ENCODE measurements at regions not wholly inside any gene's neighbourhood (a gene's known extent, or its start where the extent isn't known, plus 50 kb on each side); places are given as distances from the start of the nearest gene placed in this dataset.

DNA sequence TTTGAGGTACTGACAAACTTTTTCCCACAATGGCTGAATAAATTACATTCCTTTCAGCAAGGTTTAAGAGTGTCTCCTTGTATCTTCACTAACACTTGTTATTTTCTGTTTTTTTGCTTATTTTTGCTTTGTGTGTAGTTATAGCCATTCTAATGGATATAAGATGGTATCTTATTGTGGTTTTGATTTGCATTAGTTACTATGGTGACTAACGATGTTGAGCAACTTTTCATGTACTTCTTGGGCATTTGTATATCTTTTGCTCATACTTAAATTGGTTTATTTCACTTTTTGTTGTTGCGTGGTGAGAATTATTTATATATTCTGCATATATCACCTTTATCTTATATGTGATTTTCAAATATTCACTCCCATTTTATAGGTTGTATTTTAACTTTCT, 79.9 kb upstream of the FSIP2 start:
- in situ Hi-C loops (cut with MboI; ENCODE audit: low sequenced_read_pairs) (no loop called here), dilution Hi-C loops (cut with HindIII; ENCODE audit: low sequenced_read_pairs, unreplicated experiment) (no loop called here), intact Hi-C loops (cut with micrococcal nuclease) (no loop called here)
- no peak overlapping the region for H3K27ac ChIP-seq (ENCODE audit: insufficient read depth, low read length)
- H3K4me2 ChIP-seq (ENCODE audit: low read depth, low read length), result no peak overlapping the region
- H2AK5ac ChIP-seq (ENCODE audit: low read depth, low read length), result no peak overlapping the region
- H3K4me1 ChIP-seq (ENCODE audit: control insufficient read depth, insufficient read depth, low read length), result no peaks in the 10 kb centered on the region
- no peak overlapping the region for H4K5ac ChIP-seq (ENCODE audit: low read depth, low read length)
- H3K4ac ChIP-seq (ENCODE audit: low read depth, low read length), result no peak overlapping the region
- H2BK15ac ChIP-seq (ENCODE audit: low read depth, low read length), result no peak overlapping the region
- H2BK120ac ChIP-seq (ENCODE audit: low read depth, low read length), result no peak overlapping the region
- no peak overlapping the region for H2AK9ac ChIP-seq (replicated peaks; ENCODE audit: low read depth, low read length, poor library complexity)
- ChIA-PET POLR2A (ENCODE audit: unreplicated experiment) (no interaction called here), CTCF (no interaction called here)
- H3K56ac ChIP-seq (ENCODE audit: extremely low read depth, insufficient read depth, low read length), result no peak overlapping the region
- H4K91ac ChIP-seq (ENCODE audit: insufficient read depth, low read depth, low read length), result no peak overlapping the region
- no CpG with 5 or more reads among the region's 2 CpGs for WGBS, 2 experiments (ENCODE audit: extremely low coverage in 2 of 2, insufficient read length in 1 of 2)
- H3K14ac ChIP-seq (replicated peaks; ENCODE audit: low read depth, low read length), result no peak overlapping the region
- no peak overlapping the region for H4K8ac ChIP-seq (ENCODE audit: low read depth in 2 of 2, low read length in 2 of 2)
- no peak overlapping the region for H2BK20ac ChIP-seq (ENCODE audit: low read depth, low read length)
- no peak overlapping the region for H3K18ac ChIP-seq (ENCODE audit: low read depth, low read length)
- BruUV-seq (replicated peaks), result no TSS peak
- H4K20me1 ChIP-seq (ENCODE audit: insufficient read depth, low read length), result no peaks in the 10 kb centered on the region
- no peak overlapping the region for H2AFZ ChIP-seq (replicated peaks; ENCODE audit: low read length, poor library complexity)
- H3K36me3 ChIP-seq (ENCODE audit: control insufficient read depth, insufficient read depth, low read length), result no peaks in the 10 kb centered on the region
- no peak overlapping the region for H3K23ac ChIP-seq (ENCODE audit: low read depth, low read length)
- ATAC-seq (ENCODE audit: low read depth), result no peak
- H2BK5ac ChIP-seq (ENCODE audit: low read depth, low read length, poor library complexity, severe bottlenecking), result no peak overlapping the region
- H3K79me1 ChIP-seq (ENCODE audit: low read depth in 1 of 2, low read length in 2 of 2), result no peaks in the 10 kb centered on the region
- no peak overlapping the region for H3K9ac ChIP-seq (ENCODE audit: low read depth, low read length)
- H3K9me3 ChIP-seq (ENCODE audit: control insufficient read depth, insufficient read depth, low read length), result peaks cover 2% of the 10 kb centered on the region
- DNase-seq, result no peak
- no peak overlapping the region for H3K4me3 ChIP-seq (ENCODE audit: insufficient read depth, low read depth, low read length)
- no peaks in the 10 kb centered on the region for H3K27me3 ChIP-seq (ENCODE audit: control insufficient read depth, insufficient read depth, low read length)
- TF ChIP-seq POLR2A (IDR thresholded peaks at IDR 0.05; ENCODE audit: low read depth, low read length), result no peak
- H3K9me1 ChIP-seq (ENCODE audit: insufficient read depth, low read length), result no peaks in the 10 kb centered on the region

All from IMR-90 (cell line).